ENCODE measurements at regions not wholly inside any gene's neighbourhood (a gene's known extent, or its start where the extent isn't known, plus 50 kb on each side); places are given as distances from the start of the nearest gene placed in this dataset.

DNA sequence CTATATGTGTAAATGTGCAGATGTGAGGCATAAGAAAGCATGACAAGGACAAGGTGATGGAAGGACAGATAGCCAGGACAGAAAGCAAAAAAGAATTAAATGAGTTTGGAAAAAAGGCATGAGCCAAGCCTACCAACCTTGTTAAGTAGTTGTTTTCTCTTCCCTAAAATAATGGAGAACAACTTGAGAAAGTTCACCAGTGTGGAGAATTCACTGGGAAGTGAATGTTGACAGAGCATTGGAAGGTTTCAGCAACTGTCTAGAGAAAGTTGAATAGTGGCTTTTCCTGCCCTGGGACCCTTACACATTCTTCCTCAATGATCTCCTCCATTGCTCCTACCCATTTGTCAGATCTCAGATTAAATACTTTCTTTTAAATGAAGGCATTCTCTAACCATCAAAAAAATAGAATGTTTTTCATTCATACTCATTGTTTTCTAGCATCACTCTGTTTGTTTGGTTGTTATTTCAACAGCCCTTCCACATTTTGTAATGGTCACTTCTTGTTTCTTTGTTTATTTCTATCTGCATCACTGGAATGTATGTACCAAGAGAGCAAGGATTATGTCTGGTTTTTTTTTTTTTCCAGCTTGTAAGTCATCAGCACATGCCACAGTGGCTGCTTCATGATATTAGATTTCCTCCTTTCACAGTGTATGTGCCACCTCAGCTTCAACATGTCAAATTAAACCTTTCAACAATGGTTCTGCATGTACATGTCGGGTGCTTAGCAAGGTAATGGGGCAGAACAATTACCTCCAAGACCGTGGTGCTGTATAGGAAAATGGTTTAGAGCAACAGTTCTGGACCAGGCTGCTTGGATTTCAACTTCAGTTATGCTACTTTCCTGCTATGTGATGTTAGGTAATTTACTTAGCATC, 586.0 kb upstream of the VRK2 start (continued):
- TF ChIP-seq, protein P1, sequence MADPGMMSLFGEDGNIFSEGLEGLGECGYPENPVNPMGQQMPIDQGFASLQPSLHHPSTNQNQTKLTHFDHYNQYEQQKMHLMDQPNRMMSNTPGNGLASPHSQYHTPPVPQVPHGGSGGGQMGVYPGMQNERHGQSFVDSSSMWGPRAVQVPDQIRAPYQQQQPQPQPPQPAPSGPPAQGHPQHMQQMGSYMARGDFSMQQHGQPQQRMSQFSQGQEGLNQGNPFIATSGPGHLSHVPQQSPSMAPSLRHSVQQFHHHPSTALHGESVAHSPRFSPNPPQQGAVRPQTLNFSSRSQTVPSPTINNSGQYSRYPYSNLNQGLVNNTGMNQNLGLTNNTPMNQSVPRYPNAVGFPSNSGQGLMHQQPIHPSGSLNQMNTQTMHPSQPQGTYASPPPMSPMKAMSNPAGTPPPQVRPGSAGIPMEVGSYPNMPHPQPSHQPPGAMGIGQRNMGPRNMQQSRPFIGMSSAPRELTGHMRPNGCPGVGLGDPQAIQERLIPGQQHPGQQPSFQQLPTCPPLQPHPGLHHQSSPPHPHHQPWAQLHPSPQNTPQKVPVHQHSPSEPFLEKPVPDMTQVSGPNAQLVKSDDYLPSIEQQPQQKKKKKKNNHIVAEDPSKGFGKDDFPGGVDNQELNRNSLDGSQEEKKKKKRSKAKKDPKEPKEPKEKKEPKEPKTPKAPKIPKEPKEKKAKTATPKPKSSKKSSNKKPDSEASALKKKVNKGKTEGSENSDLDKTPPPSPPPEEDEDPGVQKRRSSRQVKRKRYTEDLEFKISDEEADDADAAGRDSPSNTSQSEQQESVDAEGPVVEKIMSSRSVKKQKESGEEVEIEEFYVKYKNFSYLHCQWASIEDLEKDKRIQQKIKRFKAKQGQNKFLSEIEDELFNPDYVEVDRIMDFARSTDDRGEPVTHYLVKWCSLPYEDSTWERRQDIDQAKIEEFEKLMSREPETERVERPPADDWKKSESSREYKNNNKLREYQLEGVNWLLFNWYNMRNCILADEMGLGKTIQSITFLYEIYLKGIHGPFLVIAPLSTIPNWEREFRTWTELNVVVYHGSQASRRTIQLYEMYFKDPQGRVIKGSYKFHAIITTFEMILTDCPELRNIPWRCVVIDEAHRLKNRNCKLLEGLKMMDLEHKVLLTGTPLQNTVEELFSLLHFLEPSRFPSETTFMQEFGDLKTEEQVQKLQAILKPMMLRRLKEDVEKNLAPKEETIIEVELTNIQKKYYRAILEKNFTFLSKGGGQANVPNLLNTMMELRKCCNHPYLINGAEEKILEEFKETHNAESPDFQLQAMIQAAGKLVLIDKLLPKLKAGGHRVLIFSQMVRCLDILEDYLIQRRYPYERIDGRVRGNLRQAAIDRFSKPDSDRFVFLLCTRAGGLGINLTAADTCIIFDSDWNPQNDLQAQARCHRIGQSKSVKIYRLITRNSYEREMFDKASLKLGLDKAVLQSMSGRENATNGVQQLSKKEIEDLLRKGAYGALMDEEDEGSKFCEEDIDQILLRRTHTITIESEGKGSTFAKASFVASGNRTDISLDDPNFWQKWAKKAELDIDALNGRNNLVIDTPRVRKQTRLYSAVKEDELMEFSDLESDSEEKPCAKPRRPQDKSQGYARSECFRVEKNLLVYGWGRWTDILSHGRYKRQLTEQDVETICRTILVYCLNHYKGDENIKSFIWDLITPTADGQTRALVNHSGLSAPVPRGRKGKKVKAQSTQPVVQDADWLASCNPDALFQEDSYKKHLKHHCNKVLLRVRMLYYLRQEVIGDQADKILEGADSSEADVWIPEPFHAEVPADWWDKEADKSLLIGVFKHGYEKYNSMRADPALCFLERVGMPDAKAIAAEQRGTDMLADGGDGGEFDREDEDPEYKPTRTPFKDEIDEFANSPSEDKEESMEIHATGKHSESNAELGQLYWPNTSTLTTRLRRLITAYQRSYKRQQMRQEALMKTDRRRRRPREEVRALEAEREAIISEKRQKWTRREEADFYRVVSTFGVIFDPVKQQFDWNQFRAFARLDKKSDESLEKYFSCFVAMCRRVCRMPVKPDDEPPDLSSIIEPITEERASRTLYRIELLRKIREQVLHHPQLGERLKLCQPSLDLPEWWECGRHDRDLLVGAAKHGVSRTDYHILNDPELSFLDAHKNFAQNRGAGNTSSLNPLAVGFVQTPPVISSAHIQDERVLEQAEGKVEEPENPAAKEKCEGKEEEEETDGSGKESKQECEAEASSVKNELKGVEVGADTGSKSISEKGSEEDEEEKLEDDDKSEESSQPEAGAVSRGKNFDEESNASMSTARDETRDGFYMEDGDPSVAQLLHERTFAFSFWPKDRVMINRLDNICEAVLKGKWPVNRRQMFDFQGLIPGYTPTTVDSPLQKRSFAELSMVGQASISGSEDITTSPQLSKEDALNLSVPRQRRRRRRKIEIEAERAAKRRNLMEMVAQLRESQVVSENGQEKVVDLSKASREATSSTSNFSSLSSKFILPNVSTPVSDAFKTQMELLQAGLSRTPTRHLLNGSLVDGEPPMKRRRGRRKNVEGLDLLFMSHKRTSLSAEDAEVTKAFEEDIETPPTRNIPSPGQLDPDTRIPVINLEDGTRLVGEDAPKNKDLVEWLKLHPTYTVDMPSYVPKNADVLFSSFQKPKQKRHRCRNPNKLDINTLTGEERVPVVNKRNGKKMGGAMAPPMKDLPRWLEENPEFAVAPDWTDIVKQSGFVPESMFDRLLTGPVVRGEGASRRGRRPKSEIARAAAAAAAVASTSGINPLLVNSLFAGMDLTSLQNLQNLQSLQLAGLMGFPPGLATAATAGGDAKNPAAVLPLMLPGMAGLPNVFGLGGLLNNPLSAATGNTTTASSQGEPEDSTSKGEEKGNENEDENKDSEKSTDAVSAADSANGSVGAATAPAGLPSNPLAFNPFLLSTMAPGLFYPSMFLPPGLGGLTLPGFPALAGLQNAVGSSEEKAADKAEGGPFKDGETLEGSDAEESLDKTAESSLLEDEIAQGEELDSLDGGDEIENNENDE (IDR thresholded peaks at IDR 0.05; ENCODE audit: insufficient replicate concordance, low read length): no peak
- TF ChIP-seq SUZ12 (IDR thresholded peaks at IDR 0.05; ENCODE audit: low read length): no peak
- TF ChIP-seq SAP30 (IDR thresholded peaks at IDR 0.05; ENCODE audit: insufficient read depth, insufficient replicate concordance, low read length): no peak
- TF ChIP-seq HDAC2 (IDR thresholded peaks at IDR 0.05; ENCODE audit: borderline replicate concordance in 1 of 2, low read depth in 2 of 2, low read length in 2 of 2): no peak
- TF ChIP-seq CHD1 (IDR thresholded peaks at IDR 0.05; ENCODE audit: low read depth, low read length): no peak
- TF ChIP-seq, protein P2, sequence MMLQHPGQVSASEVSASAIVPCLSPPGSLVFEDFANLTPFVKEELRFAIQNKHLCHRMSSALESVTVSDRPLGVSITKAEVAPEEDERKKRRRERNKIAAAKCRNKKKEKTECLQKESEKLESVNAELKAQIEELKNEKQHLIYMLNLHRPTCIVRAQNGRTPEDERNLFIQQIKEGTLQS (IDR thresholded peaks at IDR 0.05; ENCODE audit: insufficient read depth, low read depth, low read length): no peak
- no peak for TF ChIP-seq KDM1A (IDR thresholded peaks at IDR 0.05; ENCODE audit: borderline replicate concordance, low read length)
- no peak for TF ChIP-seq TEAD4 (IDR thresholded peaks at IDR 0.05; ENCODE audit: low read depth, low read length)
- no peak for TF ChIP-seq SP2 (IDR thresholded peaks at IDR 0.05; ENCODE audit: low read length)

All from H1 (cell line).